Right cardiac atrium (tissue), 5 donors: ENCODE measurements at regions not wholly inside any gene's neighbourhood (a gene's known extent, or its start where the extent isn't known, plus 50 kb on each side); places are given as distances from the start of the nearest gene placed in this dataset.
"Not testable (repeated sequence)": the region's sequence is repeated elsewhere in the genome, so short reads cannot be mapped to it uniquely, and the experiment has no call there.

Source experiments
- ATAC-seq, 2 donors: fragments of 200-7000 bp; cut with Tn5 transposase; one replicate each; pipeline versions ENCODE4 v1.8.0 to v1.9.1; 2020; ENCODE audit warnings: moderate library complexity in 2 of 2, mild to moderate bottlenecking in 1 of 2
- DNase-seq, 3 donors: peaks; one replicate each; pipeline ENCODE4 v3.0.0-alpha.2; 2020
- H3K27ac ChIP-seq: one replicate; pipeline ENCODE4 v1.5.1; 2013; ENCODE audit warnings: mild to moderate bottlenecking, low read length, control low read depth, moderate library complexity
- H3K27me3 ChIP-seq: one replicate; pipeline ENCODE4 v1.6.1; 2013; ENCODE audit not compliant: control insufficient read depth, insufficient read depth
- H3K4me1 ChIP-seq: one replicate; pipeline ENCODE4 v1.6.1; 2013; ENCODE audit warnings: low read length; ENCODE audit not compliant: control insufficient read depth, insufficient read depth
- H3K4me3 ChIP-seq: one replicate; pipeline ENCODE4 v1.5.1; 2013; ENCODE audit warnings: low read length, control low read depth
- H3K9me3 ChIP-seq: one replicate; pipeline ENCODE4 v1.6.1; 2013; ENCODE audit warnings: low read length; ENCODE audit not compliant: control insufficient read depth
- WGBS: extraction: QIAGEN DNeasy Blood & Tissue Kit; methylation state at CpG from one replicate; pipeline ENCODE4 v1.1.7; 2013; 5-methylcytosine and 5-hydroxymethylcytosine counted together
- intact Hi-C, 4 donors: fragments of 100-400 bp; cut with DNase I; formaldehyde crosslinking; loops; one replicate each; pipeline versions ENCODE4 v1.11.0 to v1.14.0; 2022 to 2023
- donor health status: healthy with polysubstance abuse.
- donor health status: DM: no; HTN: yes; CAD: no.
- donor health status: DM: no; HTN: no; CAD: no.
- donor health status: DM: no; HTN: yes; CAD: no; lungs with severe emphysema.
- donor health status: DM: yes; HTN: yes; CAD: no.

DNA sequence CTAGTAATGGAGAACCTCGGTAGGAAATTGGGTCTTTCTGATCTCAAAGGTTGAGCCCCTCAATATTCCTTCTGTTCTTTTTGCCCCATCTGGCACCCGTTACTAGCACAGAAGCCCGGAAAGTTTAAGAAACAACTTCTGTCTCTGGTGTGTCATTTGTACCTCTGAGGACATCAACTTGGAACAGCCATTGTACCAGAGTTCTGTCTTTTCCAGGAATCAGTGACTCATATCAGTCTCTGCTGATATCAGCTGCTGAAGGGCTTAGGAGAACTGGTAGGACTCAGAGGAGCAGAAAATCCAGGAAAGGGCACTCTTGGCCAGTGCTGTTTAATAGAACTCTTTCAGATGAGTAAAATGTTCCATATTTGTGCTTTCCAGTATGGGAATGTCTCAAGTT is 78.3 kb upstream of the CHD6 start:
- intact Hi-C loops = no loop called here
- DNase-seq = no peak
- Histone ChIP-seq H3K4me3 (no peak overlapping the region), H3K9me3 (no peaks in the 10 kb centered on the region), H3K4me1 (no peaks in the 10 kb centered on the region), H3K27me3 (no peaks in the 10 kb centered on the region), H3K27ac (no peak overlapping the region)
- WGBS = 63% methylated on average over 3 of the region's 3 CpGs
- ATAC-seq = peak in 1 of 2 donors; percentile 36

DNA sequence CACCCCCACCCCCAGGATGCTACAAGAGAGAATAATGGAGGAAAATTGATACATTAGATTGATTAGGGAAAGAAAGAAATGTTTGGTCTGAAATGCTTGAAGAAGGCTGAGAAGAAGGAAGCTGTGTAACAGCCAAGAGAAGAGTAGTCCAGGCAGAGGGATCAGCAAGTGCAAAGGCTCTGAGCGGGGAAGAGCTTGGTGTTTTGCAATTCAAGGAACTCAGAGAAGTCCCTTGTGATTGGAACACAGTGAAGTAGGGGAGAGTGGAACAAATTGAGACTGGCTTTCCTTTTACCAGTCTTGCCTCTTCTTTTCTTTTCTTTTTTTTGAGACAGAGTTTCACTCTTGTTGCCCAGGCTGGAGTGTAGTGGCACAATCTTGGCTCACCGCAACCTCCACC is 76.6 kb upstream of the CHD6 start:
- Histone ChIP-seq H3K4me3 (no peak overlapping the region), H3K27ac (no peak overlapping the region)

DNA sequence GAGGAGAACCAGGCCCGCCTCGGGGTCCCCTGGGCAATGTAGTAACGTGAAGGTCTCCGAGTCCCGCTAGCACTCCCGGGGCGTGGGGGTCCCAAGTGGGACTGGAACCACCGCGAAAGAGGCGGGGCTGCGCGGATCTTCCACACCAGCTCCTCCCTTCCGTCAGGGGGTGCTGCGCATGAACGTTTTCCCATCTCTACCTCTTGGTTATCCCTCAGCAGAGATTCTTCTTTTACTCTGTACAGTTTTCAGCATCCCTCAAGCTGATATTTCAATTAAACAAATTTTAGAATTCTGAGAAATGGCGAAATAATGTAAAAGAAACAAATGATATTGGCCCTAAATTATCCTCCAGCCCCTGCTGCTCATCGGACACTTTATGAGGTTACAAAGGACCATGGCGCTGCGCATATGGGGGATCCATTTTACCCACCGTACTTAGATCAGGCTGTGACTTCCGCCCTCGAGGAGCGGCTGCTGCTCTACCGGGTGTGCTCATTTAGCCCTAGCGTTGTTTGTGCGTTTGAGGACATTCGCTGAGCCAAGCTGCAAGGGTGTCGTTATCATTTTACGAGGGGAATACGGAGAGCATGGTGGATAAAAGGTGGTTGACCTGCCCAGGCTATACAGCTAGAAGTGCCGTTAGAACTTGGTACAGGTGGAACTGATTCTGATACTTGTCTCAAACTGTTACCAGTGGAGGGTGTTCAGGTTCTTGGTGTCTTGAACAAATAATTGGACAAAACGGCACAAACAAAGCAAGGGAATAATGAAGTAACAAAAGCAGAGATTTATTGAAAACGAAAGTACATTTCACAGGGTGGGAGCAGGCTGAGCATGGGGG is 75.2 kb upstream of the CHD6 start:
- DNase-seq (peak; percentile 83 to 92 (median 89)), ATAC-seq (peak; percentile 95)
- peak overlapping the region; percentile 77 for H3K4me3 ChIP-seq
- no peaks in the 10 kb centered on the region for H3K9me3 ChIP-seq
- intact Hi-C loops = no loop called here
- peak overlapping the region; percentile 93 for H3K27ac ChIP-seq
- no peaks in the 10 kb centered on the region for H3K4me1 ChIP-seq
- no peaks in the 10 kb centered on the region for H3K27me3 ChIP-seq
- under 1% methylated on average over 33 of the region's 33 CpGs for WGBS

More for the DNA sequence above, 76.6 kb upstream of the CHD6 start:
- Histone ChIP-seq H3K9me3 (no peaks in the 10 kb centered on the region), H3K27me3 (no peaks in the 10 kb centered on the region), H3K4me1 (no peaks in the 10 kb centered on the region)
- ATAC-seq = no peak
- no peak for DNase-seq
- WGBS = 86% methylated on average over 2 of the region's 2 CpGs
- intact Hi-C loops = no loop called here

DNA sequence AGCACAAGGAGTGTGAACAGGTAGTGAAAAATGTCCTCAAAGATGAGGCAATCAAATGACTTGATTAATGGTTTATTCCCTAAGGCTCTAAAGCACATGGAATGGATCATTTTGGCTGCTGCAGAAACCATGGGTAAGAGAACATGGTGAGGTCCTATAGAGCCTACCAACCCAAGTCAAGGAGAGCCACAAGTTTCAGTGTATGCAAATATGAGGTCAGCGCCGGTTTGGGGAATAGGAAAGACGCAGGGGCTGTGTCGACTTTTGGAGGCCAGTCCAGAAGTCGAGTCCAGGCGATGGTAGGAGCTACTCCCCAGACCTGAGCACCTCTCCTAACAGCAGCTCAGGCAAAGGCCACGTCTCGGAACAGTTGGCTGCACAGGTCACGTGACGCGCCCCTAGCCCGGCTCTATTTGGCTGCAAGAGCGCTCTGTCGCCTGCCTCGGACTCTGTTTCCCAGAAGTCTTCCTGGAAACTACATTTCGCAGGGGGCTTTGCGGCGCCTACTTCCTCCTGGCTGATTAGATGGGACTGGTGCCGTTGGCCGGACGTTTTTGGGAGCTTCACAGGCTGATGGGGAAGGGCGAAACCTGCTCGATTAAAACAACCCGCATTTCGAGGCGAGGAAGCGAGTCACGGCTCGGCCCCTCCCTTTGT is 74.4 kb upstream of the CHD6 start:
- H3K4me3 ChIP-seq = peak overlapping the region; percentile 77
- DNase-seq (peak; percentile 91 to 96 (median 95)), ATAC-seq (peak; percentile 91 to 93)
- WGBS = 5% methylated on average over 29 of the region's 29 CpGs
- no peaks in the 10 kb centered on the region for H3K4me1 ChIP-seq
- H3K27ac ChIP-seq = peak overlapping the region; percentile 83
- no peaks in the 10 kb centered on the region for H3K27me3 ChIP-seq
- no peaks in the 10 kb centered on the region for H3K9me3 ChIP-seq
- intact Hi-C loops = no loop called here

DNA sequence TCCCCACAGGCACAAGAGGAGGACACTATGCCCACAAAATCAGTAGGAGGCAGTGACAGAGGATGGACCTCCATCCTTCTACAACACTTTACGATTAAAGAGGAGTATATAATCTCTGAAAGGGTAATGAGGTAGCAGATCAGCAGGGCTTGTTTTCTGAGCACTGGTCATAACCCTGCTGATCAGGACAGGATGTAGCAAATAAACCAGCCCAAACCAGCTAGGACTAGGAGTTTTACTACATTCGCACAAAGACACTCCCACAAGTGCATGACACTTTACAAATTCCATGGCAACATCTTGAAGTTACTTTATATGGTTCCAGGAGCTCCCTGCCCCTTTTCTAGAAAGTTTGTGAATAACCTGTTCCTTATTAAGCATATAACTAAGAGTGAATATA is 73.3 kb upstream of the CHD6 start:
- Histone ChIP-seq H3K4me3 (no peak overlapping the region), H3K27ac (no peak overlapping the region), H3K4me1 (no peaks in the 10 kb centered on the region), H3K27me3 (no peaks in the 10 kb centered on the region), H3K9me3 (no peaks in the 10 kb centered on the region)
- 90% methylated on average over 2 of the region's 2 CpGs for WGBS
- intact Hi-C loops = no loop called here
- ATAC-seq (no peak), DNase-seq (no peak)

DNA sequence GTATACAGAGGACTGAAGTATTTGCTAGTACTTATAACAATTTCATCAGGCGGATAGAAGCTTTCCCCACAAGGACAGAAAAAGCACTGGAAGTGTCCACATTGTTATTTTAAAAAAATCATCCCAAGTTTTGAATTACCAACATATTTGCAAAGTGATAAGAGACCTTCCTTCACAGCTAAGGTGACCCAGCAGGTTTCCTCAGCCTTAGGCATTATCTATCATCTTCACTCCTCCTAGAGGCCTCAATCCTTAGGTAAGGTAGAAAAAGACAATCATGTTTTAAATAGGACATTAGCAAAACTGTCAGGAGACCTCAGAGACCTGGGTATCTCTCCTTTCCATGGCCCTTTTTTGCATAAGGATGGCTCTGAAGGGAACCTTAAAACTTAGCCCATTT is 72.5 kb upstream of the CHD6 start:
- Histone ChIP-seq H3K9me3 (no peaks in the 10 kb centered on the region), H3K27ac (no peak overlapping the region), H3K4me3 (no peak overlapping the region), H3K27me3 (no peaks in the 10 kb centered on the region), H3K4me1 (no peaks in the 10 kb centered on the region)
- ATAC-seq (no peak), DNase-seq (no peak)
- intact Hi-C loops = no loop called here
- WGBS = 95% methylated on average over 1 of the region's 1 CpG

DNA sequence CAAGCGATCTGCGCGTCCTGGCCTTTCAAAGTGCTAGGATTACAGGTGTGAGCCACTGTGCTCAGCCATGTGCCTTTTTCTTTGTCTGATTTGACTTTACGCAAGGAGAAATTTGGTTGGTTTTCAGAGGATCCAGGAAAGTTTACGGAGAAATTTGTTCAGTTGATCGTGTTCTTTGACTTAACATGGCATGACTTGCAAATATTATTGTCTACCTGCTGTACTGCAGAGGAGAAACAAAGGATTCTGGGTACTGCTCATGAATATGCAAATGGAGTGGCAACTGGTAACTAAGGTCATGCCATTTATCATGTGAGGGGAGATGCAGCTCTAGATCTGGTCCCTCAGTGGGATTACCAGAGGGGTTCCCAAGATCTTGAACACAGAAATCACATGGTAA is 68.8 kb upstream of the CHD6 start:
- WGBS = 96% methylated on average over 6 of the region's 6 CpGs
- DNase-seq (no peak), ATAC-seq (no peak)

DNA sequence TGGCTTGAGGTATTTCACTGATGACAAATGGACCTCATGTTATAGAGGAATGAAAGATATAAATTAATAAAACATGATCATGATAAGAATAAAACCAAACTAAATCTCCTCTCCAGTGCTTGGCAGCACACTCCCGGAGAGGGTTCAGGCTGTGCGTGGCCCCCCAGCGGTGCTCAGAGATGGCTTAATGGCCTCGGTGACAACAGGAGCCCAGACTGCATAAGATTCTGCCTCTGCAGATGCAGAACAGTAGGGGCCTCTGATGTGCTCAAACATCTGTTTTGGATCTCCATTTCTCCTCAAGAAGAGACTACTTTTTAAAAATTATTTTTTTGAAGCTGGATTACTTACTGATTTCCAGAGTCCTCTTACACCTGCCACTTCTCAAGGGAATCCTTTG is 67.0 kb upstream of the CHD6 start:
- H3K4me1 ChIP-seq, H3K27ac ChIP-seq, H3K4me3 ChIP-seq, intact Hi-C loops, H3K9me3 ChIP-seq, DNase-seq, H3K27me3 ChIP-seq, ATAC-seq: not testable (repeated sequence)
- 63% methylated on average over 4 of the region's 4 CpGs for WGBS

More for the DNA sequence above, 68.8 kb upstream of the CHD6 start:
- Histone ChIP-seq H3K4me3 (no peak overlapping the region), H3K4me1 (no peaks in the 10 kb centered on the region), H3K27ac (no peak overlapping the region), H3K9me3 (no peaks in the 10 kb centered on the region), H3K27me3 (no peaks in the 10 kb centered on the region)
- intact Hi-C loops = no loop called here

DNA sequence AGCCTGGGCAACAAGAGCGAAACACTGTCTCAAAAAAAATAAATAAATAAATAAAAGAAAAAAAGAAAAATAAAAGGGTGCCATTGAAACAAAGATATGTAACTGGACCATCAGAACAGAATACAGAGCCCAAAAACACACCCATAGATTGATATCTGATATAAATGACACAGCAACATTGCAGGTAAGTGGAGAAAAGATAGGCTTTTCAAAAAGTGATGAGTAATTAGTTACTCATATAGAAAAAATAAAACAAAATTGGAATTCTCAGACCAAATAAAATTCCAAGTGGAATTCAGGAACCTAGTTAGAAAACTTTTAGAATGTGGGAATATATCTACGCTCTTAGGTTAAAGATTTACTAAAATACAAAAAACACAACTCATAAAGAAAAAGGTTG is 60.6 kb upstream of the CHD6 start:
- intact Hi-C loops = no loop called here
- H3K9me3 ChIP-seq = no peaks in the 10 kb centered on the region

DNA sequence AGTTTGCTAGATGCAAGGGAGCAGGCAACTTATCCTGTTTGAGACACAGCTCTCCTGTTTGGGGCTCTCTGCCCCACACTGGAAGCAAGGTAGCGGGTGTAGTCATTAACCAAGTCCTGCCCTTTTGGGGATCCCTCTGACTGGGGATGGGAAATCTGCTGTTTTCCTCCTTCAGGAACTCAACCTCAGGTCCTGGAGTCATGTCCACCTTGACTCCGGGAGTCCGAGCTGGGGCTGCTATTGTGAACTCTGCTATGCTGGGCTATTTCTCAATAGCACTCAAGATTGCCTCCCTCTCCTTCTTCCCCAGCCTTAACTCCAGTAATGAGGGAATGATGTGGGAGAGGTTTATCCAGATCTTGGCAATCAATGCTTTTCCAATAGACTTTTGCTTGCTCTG is 54.1 kb upstream of the CHD6 start:
- Histone ChIP-seq H3K27me3 (no peaks in the 10 kb centered on the region), H3K4me1 (no peaks in the 10 kb centered on the region), H3K4me3 (no peak overlapping the region), H3K27ac (no peak overlapping the region), H3K9me3 (no peaks in the 10 kb centered on the region)
- 94% methylated on average over 3 of the region's 3 CpGs for WGBS
- ATAC-seq (no peak), DNase-seq (no peak)
- intact Hi-C loops = no loop called here

More for the DNA sequence above, 60.6 kb upstream of the CHD6 start:
- ATAC-seq (no peak), DNase-seq (no peak)
- Histone ChIP-seq H3K27ac (no peak overlapping the region), H3K27me3 (no peaks in the 10 kb centered on the region), H3K4me1 (no peaks in the 10 kb centered on the region), H3K4me3 (no peak overlapping the region)
- WGBS = 98% methylated on average over 2 of the region's 2 CpGs

DNA sequence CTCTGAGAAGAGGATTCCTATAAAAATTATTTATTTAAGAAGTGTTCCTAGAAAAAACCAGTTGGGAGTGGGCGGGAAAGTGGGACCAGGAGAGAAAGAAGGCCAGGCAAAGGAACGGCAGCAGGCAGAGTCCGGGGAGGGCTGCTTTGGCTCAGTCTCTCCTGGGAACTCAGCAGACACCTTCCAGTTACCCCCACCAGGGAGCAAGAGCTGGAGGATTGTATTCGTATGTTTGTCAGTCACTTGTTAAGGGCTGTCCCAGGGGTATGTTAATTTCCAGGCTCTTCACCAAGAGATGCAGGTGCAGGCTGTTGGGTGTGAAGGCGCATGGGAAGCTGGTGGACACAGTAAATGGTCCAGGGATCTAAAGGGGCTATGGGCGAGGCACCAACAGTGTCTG is 53.0 kb upstream of the CHD6 start:
- intact Hi-C loops = no loop called here
- no peak for ATAC-seq
- Histone ChIP-seq H3K4me3 (no peak overlapping the region), H3K27me3 (no peaks in the 10 kb centered on the region), H3K27ac (no peak overlapping the region), H3K4me1 (no peaks in the 10 kb centered on the region), H3K9me3 (no peaks in the 10 kb centered on the region)
- WGBS = 65% methylated on average over 6 of the region's 6 CpGs
- no peak for DNase-seq
